ENCODE measurements at regions not wholly inside any gene's neighbourhood (a gene's known extent, or its start where the extent isn't known, plus 50 kb on each side); places are given as distances from the start of the nearest gene placed in this dataset.

DNA sequence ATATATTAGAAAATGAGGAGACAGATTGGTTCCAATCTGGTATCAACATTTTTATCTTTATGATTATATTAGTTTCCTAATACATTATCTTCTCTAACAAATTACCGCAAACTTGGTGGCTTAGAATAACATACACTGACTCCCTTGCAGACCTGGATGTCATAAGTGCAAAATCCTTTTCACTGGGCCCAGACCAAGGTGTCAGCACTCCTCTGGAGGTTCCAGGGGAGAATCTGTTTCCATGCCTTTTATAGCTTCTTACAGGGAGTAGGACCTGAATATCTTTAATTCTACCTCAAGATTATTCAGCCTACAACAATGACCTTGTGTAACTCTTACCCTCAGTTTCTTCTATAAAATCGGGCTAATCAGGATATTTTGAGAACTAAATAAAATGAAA, 329.9 kb upstream of the GRM3 start:
- ATAC-seq (ENCODE audit: low read depth) = no peak
- H3K36me3 ChIP-seq (ENCODE audit: low read depth) = no peaks in the 10 kb centered on the region
- TF ChIP-seq, protein P1, sequence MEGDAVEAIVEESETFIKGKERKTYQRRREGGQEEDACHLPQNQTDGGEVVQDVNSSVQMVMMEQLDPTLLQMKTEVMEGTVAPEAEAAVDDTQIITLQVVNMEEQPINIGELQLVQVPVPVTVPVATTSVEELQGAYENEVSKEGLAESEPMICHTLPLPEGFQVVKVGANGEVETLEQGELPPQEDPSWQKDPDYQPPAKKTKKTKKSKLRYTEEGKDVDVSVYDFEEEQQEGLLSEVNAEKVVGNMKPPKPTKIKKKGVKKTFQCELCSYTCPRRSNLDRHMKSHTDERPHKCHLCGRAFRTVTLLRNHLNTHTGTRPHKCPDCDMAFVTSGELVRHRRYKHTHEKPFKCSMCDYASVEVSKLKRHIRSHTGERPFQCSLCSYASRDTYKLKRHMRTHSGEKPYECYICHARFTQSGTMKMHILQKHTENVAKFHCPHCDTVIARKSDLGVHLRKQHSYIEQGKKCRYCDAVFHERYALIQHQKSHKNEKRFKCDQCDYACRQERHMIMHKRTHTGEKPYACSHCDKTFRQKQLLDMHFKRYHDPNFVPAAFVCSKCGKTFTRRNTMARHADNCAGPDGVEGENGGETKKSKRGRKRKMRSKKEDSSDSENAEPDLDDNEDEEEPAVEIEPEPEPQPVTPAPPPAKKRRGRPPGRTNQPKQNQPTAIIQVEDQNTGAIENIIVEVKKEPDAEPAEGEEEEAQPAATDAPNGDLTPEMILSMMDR (IDR thresholded peaks at IDR 0.05; ENCODE audit: poor library complexity, severe bottlenecking) = no peak

DNA sequence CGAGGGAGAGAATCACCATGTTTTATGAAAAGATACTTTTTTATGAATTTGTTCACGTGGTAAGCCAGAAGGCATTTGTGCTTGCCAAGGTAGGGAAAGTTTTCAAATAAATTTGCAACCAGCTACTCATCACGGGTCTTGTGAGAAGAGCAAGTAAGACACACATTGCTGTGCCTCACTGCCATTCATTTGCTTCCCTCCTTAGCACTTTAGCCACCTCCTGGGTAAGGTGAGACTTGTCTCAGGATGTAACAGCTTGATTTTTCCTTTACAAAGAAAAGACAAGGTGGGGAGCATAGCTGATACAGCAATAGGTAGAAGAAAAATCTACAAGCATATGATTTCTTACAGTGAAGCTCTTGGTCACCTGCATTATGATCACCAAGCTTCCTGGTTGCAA, 342.4 kb upstream of the GRM3 start:
- TF ChIP-seq, protein P1 (IDR thresholded peaks at IDR 0.05; ENCODE audit: poor library complexity, severe bottlenecking) = no peak
- no peak for ATAC-seq (ENCODE audit: low read depth)
- Histone ChIP-seq H3K4me3 (ENCODE audit: severe bottlenecking) (no peak overlapping the region), H3K27ac (ENCODE audit: poor library complexity, severe bottlenecking) (no peak overlapping the region), H3K36me3 (ENCODE audit: low read depth) (no peaks in the 10 kb centered on the region), H3K9me3 (ENCODE audit: severe bottlenecking) (no peaks in the 10 kb centered on the region), H3K4me1 (ENCODE audit: insufficient read depth, poor library complexity, severe bottlenecking) (no peaks in the 10 kb centered on the region), H3K27me3 (ENCODE audit: insufficient read depth, poor library complexity, severe bottlenecking) (peaks cover 23% of the 10 kb centered on the region)
- DNase-seq (ENCODE audit: low spot score) = no peak

More for the DNA sequence above, 329.9 kb upstream of the GRM3 start:
- peaks cover 4% of the 10 kb centered on the region for H3K27me3 ChIP-seq (ENCODE audit: insufficient read depth, poor library complexity, severe bottlenecking)
- no peak for DNase-seq (ENCODE audit: low spot score)
- H3K4me3 ChIP-seq (ENCODE audit: severe bottlenecking) = no peak overlapping the region
- no peaks in the 10 kb centered on the region for H3K4me1 ChIP-seq (ENCODE audit: insufficient read depth, poor library complexity, severe bottlenecking)
- no peak overlapping the region for H3K27ac ChIP-seq (ENCODE audit: poor library complexity, severe bottlenecking)
- no peaks in the 10 kb centered on the region for H3K9me3 ChIP-seq (ENCODE audit: severe bottlenecking)

DNA sequence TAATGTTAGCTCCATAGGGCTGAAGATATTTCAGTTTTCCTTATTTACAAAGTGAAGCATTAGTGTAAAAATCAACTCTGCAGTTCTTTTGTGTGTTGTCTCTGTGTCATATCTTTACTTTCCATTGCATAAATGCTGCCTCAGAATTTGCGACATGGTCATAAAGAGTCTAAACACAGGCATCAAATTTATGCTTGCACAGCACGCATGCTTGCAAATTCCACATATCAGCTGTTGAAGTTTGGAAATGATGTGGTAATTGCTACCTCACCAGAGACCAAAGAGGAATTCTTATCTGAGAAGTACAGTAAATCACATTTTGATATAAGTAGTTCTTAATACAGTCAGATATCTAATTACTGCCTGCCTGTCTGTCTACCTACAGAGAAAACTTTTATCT, 348.2 kb upstream of the GRM3 start:
- Histone ChIP-seq H3K27me3 (ENCODE audit: insufficient read depth, poor library complexity, severe bottlenecking) (peaks cover 17% of the 10 kb centered on the region), H3K36me3 (ENCODE audit: low read depth) (no peaks in the 10 kb centered on the region), H3K9me3 (ENCODE audit: severe bottlenecking) (no peaks in the 10 kb centered on the region), H3K4me3 (ENCODE audit: severe bottlenecking) (no peak overlapping the region), H3K4me1 (ENCODE audit: insufficient read depth, poor library complexity, severe bottlenecking) (no peaks in the 10 kb centered on the region), H3K27ac (ENCODE audit: poor library complexity, severe bottlenecking) (no peak overlapping the region)
- no peak for DNase-seq (ENCODE audit: low spot score)
- TF ChIP-seq, protein P1 (IDR thresholded peaks at IDR 0.05; ENCODE audit: poor library complexity, severe bottlenecking) = no peak
- no peak for ATAC-seq (ENCODE audit: low read depth)

DNA sequence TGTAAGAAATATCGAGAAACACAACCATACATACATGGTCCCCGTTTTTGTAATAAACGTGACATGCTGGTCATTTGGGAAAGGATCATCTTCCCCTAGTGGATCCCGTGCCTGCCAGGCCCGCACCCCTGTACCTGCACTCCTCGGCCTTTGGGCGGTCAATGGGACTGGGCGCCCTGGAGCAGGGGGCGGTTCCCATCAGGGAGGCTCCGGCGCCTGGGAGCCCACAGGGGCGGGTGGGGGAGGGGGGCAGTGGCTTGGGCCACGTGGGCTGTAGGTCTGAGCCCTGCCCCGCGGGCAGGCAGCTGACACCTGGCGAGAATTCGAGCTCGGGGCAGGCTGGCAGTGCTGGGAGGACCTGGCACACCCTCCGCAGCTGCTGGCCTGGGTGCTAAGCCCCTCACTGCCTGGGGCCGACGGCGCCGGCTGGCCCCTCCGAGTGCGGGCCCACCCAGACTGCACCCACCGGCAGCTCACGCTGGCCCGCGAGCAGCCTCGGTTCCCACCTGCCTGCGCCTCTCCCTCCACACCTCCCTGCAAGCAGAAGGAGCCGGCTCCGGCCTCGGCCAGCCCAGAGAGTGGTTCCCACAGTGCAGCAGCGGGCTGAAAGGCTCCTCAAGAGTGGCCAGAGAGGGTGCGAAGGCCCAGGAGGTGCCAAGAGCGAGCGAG, 361.6 kb upstream of the GRM3 start:
- no peaks in the 10 kb centered on the region for H3K4me1 ChIP-seq (ENCODE audit: insufficient read depth, poor library complexity, severe bottlenecking)
- ATAC-seq (ENCODE audit: low read depth) (no peak), DNase-seq (ENCODE audit: low spot score) (no peak)
- TF ChIP-seq, protein P1 (IDR thresholded peaks at IDR 0.05; ENCODE audit: poor library complexity, severe bottlenecking) = no peak
- H3K27ac ChIP-seq (ENCODE audit: poor library complexity, severe bottlenecking) = no peak overlapping the region
- H3K36me3 ChIP-seq (ENCODE audit: low read depth) = no peaks in the 10 kb centered on the region
- H3K9me3 ChIP-seq (ENCODE audit: severe bottlenecking) = no peaks in the 10 kb centered on the region
- no peak overlapping the region for H3K4me3 ChIP-seq (ENCODE audit: severe bottlenecking)
- no peaks in the 10 kb centered on the region for H3K27me3 ChIP-seq (ENCODE audit: insufficient read depth, poor library complexity, severe bottlenecking)

DNA sequence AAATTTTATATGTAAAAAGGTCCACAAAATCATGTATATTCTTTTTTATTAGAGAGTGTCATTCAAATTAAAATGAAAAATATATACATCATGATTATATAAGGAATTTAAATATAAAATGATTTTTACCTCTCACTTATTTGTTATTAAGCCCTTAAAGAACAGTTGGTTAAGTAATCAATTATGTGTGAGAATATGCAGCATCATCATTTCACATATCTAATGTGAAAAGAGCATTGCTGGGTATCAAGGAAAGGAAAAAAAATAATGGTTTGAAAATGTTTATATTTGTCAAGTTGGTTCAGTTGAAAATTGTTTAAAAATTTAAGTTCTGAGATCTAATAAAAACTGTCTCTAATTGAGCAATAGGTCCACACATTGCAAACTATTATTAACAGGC, 363.6 kb upstream of the GRM3 start:
- Histone ChIP-seq H3K27me3 (ENCODE audit: insufficient read depth, poor library complexity, severe bottlenecking) (no peaks in the 10 kb centered on the region), H3K27ac (ENCODE audit: poor library complexity, severe bottlenecking) (no peak overlapping the region), H3K4me3 (ENCODE audit: severe bottlenecking) (no peak overlapping the region), H3K9me3 (ENCODE audit: severe bottlenecking) (no peaks in the 10 kb centered on the region), H3K36me3 (ENCODE audit: low read depth) (no peaks in the 10 kb centered on the region), H3K4me1 (ENCODE audit: insufficient read depth, poor library complexity, severe bottlenecking) (no peaks in the 10 kb centered on the region)
- DNase-seq (ENCODE audit: low spot score) (no peak), ATAC-seq (ENCODE audit: low read depth) (no peak)
- TF ChIP-seq, protein P1 (IDR thresholded peaks at IDR 0.05; ENCODE audit: poor library complexity, severe bottlenecking) = no peak

Measured in RWPE2 (cell line).